WTC11 (cell line): ENCODE measurements at regions not wholly inside any gene's neighbourhood (a gene's known extent, or its start where the extent isn't known, plus 50 kb on each side); places are given as distances from the start of the nearest gene placed in this dataset.

Experiments
- ATAC-seq: fragments of 200-7000 bp; cut with Tn5 transposase; 2 replicates; pipeline ENCODE4 v1.10.0; 2021; ENCODE audit warnings: mild to moderate bottlenecking, moderate library complexity
- CTCF ChIA-PET: fragments of 300-600 bp; sonication (Branson Sonifier 250); formaldehyde crosslinking; loops from one replicate; lab custom pipeline; 2021; ENCODE audit warnings: antibody characterized with exemption; lab: Charles Lee
- POLR2A ChIA-PET: fragments of 350-600 bp; sonication (Branson Sonifier 250); formaldehyde crosslinking; loops from one replicate; lab custom pipeline; 2021; ENCODE audit warnings: antibody characterized with exemption; lab: Charles Lee
- DNase-seq: peaks from one replicate; pipeline ENCODE4 v3.0.0; 2021; ENCODE audit warnings: low spot score
- H3K27ac Mint-ChIP-seq: 2 replicates; pipeline ENCODE4 v1.8.0; 2021; ENCODE audit warnings: mixed read lengths
- H3K27me3 Mint-ChIP-seq: 2 replicates; pipeline ENCODE4 v1.8.0; 2021; ENCODE audit warnings: low read depth, mild to moderate bottlenecking, moderate library complexity, mixed read lengths
- H3K36me3 Mint-ChIP-seq: 2 replicates; pipeline ENCODE4 v1.8.0; 2021; ENCODE audit warnings: mixed read lengths
- H3K4me1 Mint-ChIP-seq: 2 replicates; pipeline ENCODE4 v1.8.0; 2022; ENCODE audit warnings: mixed read lengths
- H3K4me3 Mint-ChIP-seq: 2 replicates; pipeline ENCODE4 v1.8.0; 2021; ENCODE audit warnings: mild to moderate bottlenecking, moderate library complexity, mixed read lengths
- H3K9me3 Mint-ChIP-seq: 2 replicates; pipeline ENCODE4 v1.8.0; 2021; ENCODE audit warnings: mixed read lengths
- CBFB ChIP-seq: sonication (generic); formaldehyde crosslinking; IDR thresholded peaks from 2 replicates; pipeline ENCODE4 v1.8.1; 2022; ENCODE audit warnings: mild to moderate bottlenecking, low read depth, missing genetic modification reagents
- E2F1 ChIP-seq: sonication (generic); formaldehyde crosslinking; IDR thresholded peaks from 2 replicates; pipeline ENCODE4 v1.8.0; 2022; ENCODE audit warnings: mild to moderate bottlenecking, missing genetic modification reagents
- E2F4 ChIP-seq: sonication (generic); formaldehyde crosslinking; IDR thresholded peaks from 2 replicates; pipeline ENCODE4 v1.8.1; 2022; ENCODE audit warnings: low read depth, mild to moderate bottlenecking, moderate library complexity, missing genetic modification reagents, borderline replicate concordance
- ELF4 ChIP-seq: sonication (generic); formaldehyde crosslinking; IDR thresholded peaks from 2 replicates; pipeline ENCODE4 v1.8.1; 2022; ENCODE audit warnings: low read depth, mild to moderate bottlenecking, moderate library complexity, missing genetic modification reagents
- ETV6 ChIP-seq: sonication (generic); formaldehyde crosslinking; IDR thresholded peaks from 2 replicates; pipeline ENCODE4 v1.8.1; 2022; ENCODE audit warnings: mild to moderate bottlenecking, missing genetic modification reagents
- FOXJ3 ChIP-seq: sonication (generic); formaldehyde crosslinking; IDR thresholded peaks from 2 replicates; pipeline ENCODE4 v1.9.0; 2021; ENCODE audit warnings: missing genetic modification reagents, mild to moderate bottlenecking, borderline replicate concordance
- GTF2I ChIP-seq: fragments of 250-450 bp; sonication (Bioruptor Pico); conservative IDR thresholded peaks from 2 replicates; pipeline ENCODE4 v1.4.0; 2021; ENCODE audit warnings: mild to moderate bottlenecking
- JUN ChIP-seq: sonication (generic); formaldehyde crosslinking; IDR thresholded peaks from 2 replicates; pipeline ENCODE4 v1.8.0; 2023; ENCODE audit warnings: mild to moderate bottlenecking, missing genetic modification reagents
- OVOL2 ChIP-seq: fragments of 250-450 bp; sonication (Bioruptor Pico); IDR thresholded peaks from 2 replicates; pipeline ENCODE4 v1.9.0; 2021; ENCODE audit warnings: mild to moderate bottlenecking, borderline replicate concordance
- PRDM15 ChIP-seq: sonication (generic); formaldehyde crosslinking; IDR thresholded peaks from 2 replicates; pipeline ENCODE4 v1.8.0; 2022; ENCODE audit warnings: missing genetic modification reagents
- PRRX2 ChIP-seq: fragments of 250-450 bp; sonication (Bioruptor Pico); IDR thresholded peaks from 2 replicates; pipeline ENCODE4 v1.8.0; 2021; ENCODE audit warnings: mild to moderate bottlenecking
- RELA ChIP-seq: sonication (generic); formaldehyde crosslinking; IDR thresholded peaks from 2 replicates; pipeline ENCODE4 v1.8.1; 2022; ENCODE audit warnings: missing genetic modification reagents, mild to moderate bottlenecking, borderline replicate concordance
- TEAD4 ChIP-seq: sonication (generic); formaldehyde crosslinking; IDR thresholded peaks from 2 replicates; pipeline ENCODE4 v1.8.0; 2022; ENCODE audit warnings: mild to moderate bottlenecking, missing genetic modification reagents
- USF1 ChIP-seq: sonication (generic); formaldehyde crosslinking; IDR thresholded peaks from 2 replicates; pipeline ENCODE4 v1.8.0; 2022; ENCODE audit warnings: mild to moderate bottlenecking, missing genetic modification reagents
- ZBTB21 ChIP-seq: sonication (generic); formaldehyde crosslinking; IDR thresholded peaks from 2 replicates; pipeline ENCODE4 v1.8.1; 2023; ENCODE audit warnings: mild to moderate bottlenecking, missing genetic modification reagents, borderline replicate concordance
- ZNF138 ChIP-seq: sonication (generic); formaldehyde crosslinking; conservative IDR thresholded peaks from 2 replicates; pipeline ENCODE4 v1.8.1; 2022; ENCODE audit warnings: mild to moderate bottlenecking, moderate library complexity, missing genetic modification reagents
- ZNF219 ChIP-seq: sonication (generic); formaldehyde crosslinking; IDR thresholded peaks from 2 replicates; pipeline ENCODE4 v1.8.0; 2023; ENCODE audit warnings: missing genetic modification reagents, mild to moderate bottlenecking, borderline replicate concordance
- ZNF423 ChIP-seq: fragments of 250-450 bp; sonication (Bioruptor Pico); IDR thresholded peaks from 2 replicates; pipeline ENCODE4 v2.1.2; 2022; ENCODE audit warnings: mild to moderate bottlenecking, moderate library complexity
- ZSCAN18 ChIP-seq: fragments of 250-450 bp; sonication (Bioruptor Pico); IDR thresholded peaks from 2 replicates; pipeline ENCODE4 v2.1.2; 2022; ENCODE audit warnings: mild to moderate bottlenecking, moderate library complexity
- TF ChIP-seq, protein P1 (sequence below): sonication (generic); formaldehyde crosslinking; IDR thresholded peaks from 2 replicates; pipeline ENCODE4 v1.8.1; 2022; ENCODE audit warnings: missing genetic modification reagents, borderline replicate concordance
- TF ChIP-seq, protein P2 (sequence below): fragments of 250-450 bp; sonication (Bioruptor Pico); IDR thresholded peaks from 2 replicates; pipeline ENCODE4 v1.8.0; 2021; ENCODE audit warnings: mild to moderate bottlenecking
- TF ChIP-seq, protein P3 (sequence below): sonication (generic); formaldehyde crosslinking; IDR thresholded peaks from 2 replicates; pipeline ENCODE4 v1.8.1; 2022; ENCODE audit warnings: mild to moderate bottlenecking, moderate library complexity, missing genetic modification reagents
- TF ChIP-seq, protein P4 (sequence below): fragments of 250-450 bp; sonication (Bioruptor Pico); IDR thresholded peaks from 2 replicates; pipeline ENCODE4 v1.9.0; 2021; ENCODE audit warnings: moderate library complexity, mild to moderate bottlenecking, inconsistent platforms, borderline replicate concordance

DNA sequence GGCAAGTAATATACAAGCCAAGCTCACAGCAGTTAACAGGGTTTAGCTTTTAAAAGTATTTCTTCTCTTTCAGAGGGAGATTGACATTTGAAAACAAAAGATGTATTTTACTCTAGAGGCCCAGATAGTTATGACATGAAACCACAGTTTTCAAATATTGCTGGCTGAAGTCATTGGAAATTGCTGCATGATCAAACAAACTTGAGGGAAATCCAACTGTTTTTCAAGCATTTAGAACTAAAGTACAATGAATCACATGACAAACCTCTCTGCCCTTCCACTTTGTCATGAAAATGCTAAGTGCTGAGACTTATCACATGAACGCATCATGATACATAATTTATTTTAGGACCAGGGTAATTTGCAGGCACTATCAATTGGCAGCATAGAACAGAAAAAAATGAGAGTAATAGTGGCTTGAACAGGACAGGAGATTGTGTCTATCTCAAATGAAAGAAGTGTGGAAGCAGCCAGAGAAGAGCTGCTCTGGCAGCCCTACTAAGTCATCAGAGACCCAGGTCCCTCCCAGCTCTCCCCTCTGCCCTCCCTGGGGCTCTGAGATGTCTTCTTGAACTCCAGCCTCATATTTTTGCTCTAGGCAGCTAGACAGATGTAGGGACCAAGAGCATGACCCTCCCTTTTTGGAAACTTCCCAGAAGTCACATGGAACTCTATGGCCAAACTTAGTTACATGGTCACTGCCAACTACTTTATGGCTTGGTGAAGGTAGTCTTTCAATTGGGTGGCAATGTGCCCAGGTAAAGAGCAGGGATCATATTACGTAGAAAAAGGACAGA, 90.1 kb upstream of the PELI2 start (continued):
- TF ChIP-seq, protein P1, sequence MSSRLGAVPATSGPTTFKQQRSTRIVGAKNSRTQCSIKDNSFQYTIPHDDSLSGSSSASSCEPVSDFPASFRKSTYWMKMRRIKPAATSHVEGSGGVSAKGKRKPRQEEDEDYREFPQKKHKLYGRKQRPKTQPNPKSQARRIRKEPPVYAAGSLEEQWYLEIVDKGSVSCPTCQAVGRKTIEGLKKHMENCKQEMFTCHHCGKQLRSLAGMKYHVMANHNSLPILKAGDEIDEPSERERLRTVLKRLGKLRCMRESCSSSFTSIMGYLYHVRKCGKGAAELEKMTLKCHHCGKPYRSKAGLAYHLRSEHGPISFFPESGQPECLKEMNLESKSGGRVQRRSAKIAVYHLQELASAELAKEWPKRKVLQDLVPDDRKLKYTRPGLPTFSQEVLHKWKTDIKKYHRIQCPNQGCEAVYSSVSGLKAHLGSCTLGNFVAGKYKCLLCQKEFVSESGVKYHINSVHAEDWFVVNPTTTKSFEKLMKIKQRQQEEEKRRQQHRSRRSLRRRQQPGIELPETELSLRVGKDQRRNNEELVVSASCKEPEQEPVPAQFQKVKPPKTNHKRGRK (CRISPR knock-in tag): no peak
- TF ChIP-seq JUN (no peak), USF1 (no peak), ZNF423 (CRISPR knock-in tag) (no peak), ZNF138 (CRISPR knock-in tag) (no peak), ZSCAN18 (no peak), E2F4 (CRISPR knock-in tag) (no peak)
- TF ChIP-seq, protein P2, sequence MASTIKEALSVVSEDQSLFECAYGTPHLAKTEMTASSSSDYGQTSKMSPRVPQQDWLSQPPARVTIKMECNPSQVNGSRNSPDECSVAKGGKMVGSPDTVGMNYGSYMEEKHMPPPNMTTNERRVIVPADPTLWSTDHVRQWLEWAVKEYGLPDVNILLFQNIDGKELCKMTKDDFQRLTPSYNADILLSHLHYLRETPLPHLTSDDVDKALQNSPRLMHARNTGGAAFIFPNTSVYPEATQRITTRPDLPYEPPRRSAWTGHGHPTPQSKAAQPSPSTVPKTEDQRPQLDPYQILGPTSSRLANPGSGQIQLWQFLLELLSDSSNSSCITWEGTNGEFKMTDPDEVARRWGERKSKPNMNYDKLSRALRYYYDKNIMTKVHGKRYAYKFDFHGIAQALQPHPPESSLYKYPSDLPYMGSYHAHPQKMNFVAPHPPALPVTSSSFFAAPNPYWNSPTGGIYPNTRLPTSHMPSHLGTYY (CRISPR knock-in tag): no peak
- TF ChIP-seq, protein P3, sequence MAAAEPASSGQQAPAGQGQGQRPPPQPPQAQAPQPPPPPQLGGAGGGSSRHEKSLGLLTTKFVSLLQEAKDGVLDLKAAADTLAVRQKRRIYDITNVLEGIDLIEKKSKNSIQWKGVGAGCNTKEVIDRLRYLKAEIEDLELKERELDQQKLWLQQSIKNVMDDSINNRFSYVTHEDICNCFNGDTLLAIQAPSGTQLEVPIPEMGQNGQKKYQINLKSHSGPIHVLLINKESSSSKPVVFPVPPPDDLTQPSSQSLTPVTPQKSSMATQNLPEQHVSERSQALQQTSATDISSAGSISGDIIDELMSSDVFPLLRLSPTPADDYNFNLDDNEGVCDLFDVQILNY (CRISPR knock-in tag): no peak
- TF ChIP-seq, protein P4, sequence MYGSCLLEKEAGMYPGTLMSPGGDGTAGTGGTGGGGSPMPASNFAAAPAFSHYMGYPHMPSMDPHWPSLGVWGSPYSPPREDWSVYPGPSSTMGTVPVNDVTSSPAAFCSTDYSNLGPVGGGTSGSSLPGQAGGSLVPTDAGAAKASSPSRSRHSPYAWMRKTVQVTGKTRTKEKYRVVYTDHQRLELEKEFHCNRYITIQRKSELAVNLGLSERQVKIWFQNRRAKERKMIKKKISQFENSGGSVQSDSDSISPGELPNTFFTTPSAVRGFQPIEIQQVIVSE: no peak
- TF ChIP-seq, all 79 proteins: peak for 0

GRCh38 chr14:56036353-56036752, 81.9 kb upstream of the PELI2 start:
- no peaks in the 10 kb centered on the region for H3K4me1 Mint-ChIP-seq

More at GRCh38 chr14:56036353-56036752, 81.9 kb upstream of the PELI2 start:
- TF ChIP-seq GTF2I (CRISPR knock-in tag) (no peak), PRRX2 (CRISPR knock-in tag) (no peak), ZBTB21 (CRISPR knock-in tag) (no peak), FOXJ3 (CRISPR knock-in tag) (no peak), TEAD4 (CRISPR knock-in tag) (no peak), PRDM15 (no peak), OVOL2 (no peak), RELA (CRISPR knock-in tag) (no peak), ZNF219 (CRISPR knock-in tag) (no peak), E2F1 (CRISPR knock-in tag) (no peak), ETV6 (no peak), CBFB (CRISPR knock-in tag) (no peak), ELF4 (CRISPR knock-in tag) (no peak)
- H3K4me3 Mint-ChIP-seq: no peak overlapping the region
- peaks cover 3% of the 10 kb centered on the region; the same call in 1 of the 2 replicates for H3K9me3 Mint-ChIP-seq
- no peak overlapping the region for H3K27ac Mint-ChIP-seq
- H3K27me3 Mint-ChIP-seq: no peaks in the 10 kb centered on the region
- ATAC-seq: peak; percentile 28; the same call in 1 of the 2 replicates
- CTCF ChIA-PET: interaction anchor here (0.8 kb wide), 1 partner anchor 305 kb away, joined by 3 read pairs; no protein-coding TSS in a partner anchor
- H3K36me3 Mint-ChIP-seq: no peaks in the 10 kb centered on the region
- DNase-seq: peak; percentile 14
- POLR2A ChIA-PET: no interaction called here
